K562 (cell line): ENCODE measurements at regions not wholly inside any gene's neighbourhood (a gene's known extent, or its start where the extent isn't known, plus 50 kb on each side); places are given as distances from the start of the nearest gene placed in this dataset.

Experiments
- ATF7 ChIP-seq: fragments of 450-650 bp; IDR thresholded peaks from 2 replicates; pipeline ENCODE4 v1.7.1; 2014; ENCODE audit warnings: mild to moderate bottlenecking, moderate library complexity
- BCOR ChIP-seq: fragments of 450-650 bp; IDR thresholded peaks from 2 replicates; pipeline ENCODE4 v1.6.1; 2016
- BDP1 ChIP-seq: IDR thresholded peaks from 3 replicates; pipeline ENCODE4 v1.6.1; 2011; ENCODE audit not compliant: insufficient read length, insufficient read depth
- CREB3 ChIP-seq: fragments of 450-650 bp; conservative IDR thresholded peaks from 2 replicates; pipeline ENCODE4 v1.6.1; 2016; ENCODE audit warnings: missing genetic modification characterization, low read depth, mild to moderate bottlenecking, missing compliant biosample characterization, moderate library complexity
- CREB3L1 ChIP-seq: fragments of 450-650 bp; IDR thresholded peaks from 2 replicates; pipeline ENCODE4 v1.6.1; 2014; ENCODE audit warnings: low read depth, mild to moderate bottlenecking, moderate library complexity, borderline replicate concordance
- EP400 ChIP-seq: fragments of 450-650 bp; IDR thresholded peaks from 2 replicates; pipeline ENCODE4 v1.6.1; 2017; ENCODE audit warnings: antibody characterized with exemption, mild to moderate bottlenecking, moderate library complexity
- ERF ChIP-seq: fragments of 450-650 bp; formaldehyde crosslinking; IDR thresholded peaks from 2 replicates; pipeline ENCODE4 v1.4.0; 2020; ENCODE audit warnings: mild to moderate bottlenecking, mixed read lengths
- ETS1 ChIP-seq: conservative IDR thresholded peaks from 2 replicates; pipeline ENCODE4 v1.6.1; 2011; ENCODE audit warnings: low read depth, mild to moderate bottlenecking, low read length; ENCODE audit not compliant: control insufficient read depth
- JUND ChIP-seq, 2 experiments: IDR thresholded peaks; 2 replicates in 1 of 2; 3 replicates in 1 of 2; pipeline ENCODE4 v1.6.1; 2011; ENCODE audit warnings: borderline replicate concordance in 2 of 2, low read depth in 2 of 2, low read length in 2 of 2, improper control_type of control experiment in 1 of 2, missing biosample characterization in 1 of 2, missing genetic modification characterization in 1 of 2, missing genetic modification reagents in 1 of 2
- MAFK ChIP-seq: IDR thresholded peaks from 2 replicates; pipeline ENCODE4 v1.6.1; 2011; ENCODE audit warnings: low read length, improper control_type of control experiment
- POLR2G ChIP-seq: fragments of 200-400 bp; formaldehyde crosslinking; IDR thresholded peaks from 2 replicates; pipeline ENCODE4 v1.6.1; 2017; ENCODE audit warnings: low read depth, mild to moderate bottlenecking, antibody characterized with exemption, low read length, moderate library complexity
- SETDB1 ChIP-seq: IDR thresholded peaks from one replicate; pipeline ENCODE4 v1.6.1; 2012; ENCODE audit warnings: low read length, control low read depth, inconsistent platforms
- TEAD4 ChIP-seq, 2 experiments: sonication (generic) in 1 of 2; formaldehyde crosslinking in 1 of 2; IDR thresholded peaks; 2 replicates each; pipeline versions ENCODE4 v1.6.1 to v1.8.0; 2012 to 2022; ENCODE audit warnings: borderline replicate concordance in 1 of 2, inconsistent platforms in 1 of 2, low read length in 1 of 2, mild to moderate bottlenecking in 1 of 2, missing genetic modification reagents in 1 of 2
- THAP12 ChIP-seq: fragments of 250-450 bp; sonication (Bioruptor Pico); IDR thresholded peaks from 2 replicates; pipeline ENCODE4 v1.9.0; 2021; ENCODE audit warnings: mild to moderate bottlenecking, inconsistent platforms
- TRIM28 ChIP-seq: fragments of 450-650 bp; IDR thresholded peaks from 2 replicates; pipeline ENCODE4 v1.6.1; 2017
- XRCC5 ChIP-seq: fragments of 200-400 bp; formaldehyde crosslinking; IDR thresholded peaks from 2 replicates; pipeline ENCODE4 v1.6.1; 2017; ENCODE audit warnings: low read depth, mild to moderate bottlenecking, low read length
- ZBTB17 ChIP-seq: fragments of 450-650 bp; formaldehyde crosslinking; IDR thresholded peaks from 2 replicates; pipeline ENCODE4 v1.4.0; 2020; ENCODE audit warnings: mild to moderate bottlenecking
- ZBTB33 ChIP-seq: sonication (generic); formaldehyde crosslinking; IDR thresholded peaks from 2 replicates; pipeline ENCODE4 v1.8.1; 2023; ENCODE audit warnings: mild to moderate bottlenecking, missing genetic modification reagents
- ZC3H11A ChIP-seq: IDR thresholded peaks from 2 replicates; pipeline ENCODE4 v1.6.1; 2012; ENCODE audit warnings: low read depth, low read length, improper control_type of control experiment
- ZNF232 ChIP-seq: sonication (generic); formaldehyde crosslinking; IDR thresholded peaks from 2 replicates; pipeline ENCODE4 v1.8.0; 2022; ENCODE audit warnings: mild to moderate bottlenecking, missing genetic modification reagents

- TF ChIP-seq TEAD4 (IDR thresholded peaks at IDR 0.05; ENCODE audit: low read length) (peak; percentile 68), TEAD4 (CRISPR knock-in tag; IDR thresholded peaks at IDR 0.05; ENCODE audit: borderline replicate concordance) (no peak), CREB3 (tag) (peak; percentile 95), POLR2G (peak; percentile 47), ZC3H11A (no peak), TRIM28 (peak; percentile 20; the same call in 1 of the 2 replicates), BCOR (no peak; the same call in 1 of the 2 replicates), SETDB1 (no peak), THAP12 (peak; percentile 86), JUND (IDR thresholded peaks at IDR 0.05; ENCODE audit: borderline replicate concordance, low read depth, low read length) (no peak), JUND (tag; IDR thresholded peaks at IDR 0.05; ENCODE audit: borderline replicate concordance, low read depth, low read length) (peak; percentile 21; the same call in 1 of the 3 replicates), ERF (CRISPR knock-in tag) (peak; percentile 38; the same call in 1 of the 2 replicates), ATF7 (0 out of 2 replicates have a peak, but pooled peaks have one; percentile 10), ZNF232 (CRISPR knock-in tag) (0 out of 2 replicates have a peak, but pooled peaks have one; percentile 62), EP400 (peak; percentile 95), XRCC5 (peak; percentile 31; the same call in 1 of the 2 replicates), BDP1 (no peak), CREB3L1 (peak; percentile 98), ZBTB17 (CRISPR knock-in tag) (0 out of 2 replicates have a peak, but pooled peaks have one; percentile 59), ZBTB33 (CRISPR knock-in tag) (peak; percentile 13; the same call in 1 of the 2 replicates), ETS1 (no peak), MAFK (0 out of 2 replicates have a peak, but pooled peaks have one; percentile 2)
Observed at GRCh38 chr6:15089569-15090144, 156.2 kb upstream of the JARID2 start (continued).
